Non-pigmented ciliary epithelial cell (primary cell): ENCODE measurements at regions not wholly inside any gene's neighbourhood (a gene's known extent, or its start where the extent isn't known, plus 50 kb on each side); places are given as distances from the start of the nearest gene placed in this dataset.
A peak's percentile ranks its signal among the peaks of the same experiment; 100 is the strongest.
"Not testable (repeated sequence)": the region's sequence is repeated elsewhere in the genome, so short reads cannot be mapped to it uniquely, and the experiment has no call there.

Experiments used
- DNase-seq: peaks from one replicate; pipeline ENCODE4 v3.0.0-alpha.2; 2010; ENCODE audit warnings: low read depth

- no peak for DNase-seq
These were observed 492.9 kb downstream of the UTRN start for GRCh38 chr6:144778056-144778455.

GRCh38 chr6:144778773-144779492 is 493.8 kb downstream of the UTRN start:
- no peak for DNase-seq

GRCh38 chr6:144781836-144782235 is 496.7 kb downstream of the UTRN start:
- no peak for DNase-seq

GRCh38 chr6:144782634-144783033 is 497.5 kb downstream of the UTRN start:
- DNase-seq, result no peak

- no peak for DNase-seq
These were observed 499.9 kb downstream of the UTRN start for GRCh38 chr6:144785056-144785455.

- DNase-seq, result no peak
These were observed 501.7 kb downstream of the UTRN start for GRCh38 chr6:144786825-144787224.

- DNase-seq, result no peak
These were observed 508.6 kb downstream of the UTRN start for GRCh38 chr6:144793744-144794143.

GRCh38 chr6:144795022-144795421 is 509.9 kb downstream of the UTRN start:
- DNase-seq, result not testable (repeated sequence)

GRCh38 chr6:144796070-144796469 is 510.9 kb downstream of the UTRN start:
- no peak for DNase-seq

GRCh38 chr6:144797881-144798589 is 512.9 kb downstream of the UTRN start:
- peak; percentile 52 for DNase-seq

- DNase-seq, result no peak
These were observed 519.2 kb downstream of the UTRN start for GRCh38 chr6:144804246-144804790.

- no peak for DNase-seq
These were observed 519.9 kb downstream of the UTRN start for GRCh38 chr6:144805049-144805448.

GRCh38 chr6:144806222-144806621 is 521.1 kb downstream of the UTRN start:
- DNase-seq, result no peak

GRCh38 chr6:144809120-144809519 is 524.0 kb downstream of the UTRN start:
- no peak for DNase-seq

GRCh38 chr6:144809969-144810368 is 524.8 kb downstream of the UTRN start:
- no peak for DNase-seq

GRCh38 chr6:144811140-144811539 is 526.0 kb downstream of the UTRN start:
- no peak for DNase-seq

- no peak for DNase-seq
These were observed 531.8 kb downstream of the UTRN start for GRCh38 chr6:144816936-144817335.

- DNase-seq, result no peak
These were observed 535.1 kb downstream of the UTRN start for GRCh38 chr6:144820270-144820669.

- DNase-seq, result no peak
These were observed 538.0 kb downstream of the UTRN start for GRCh38 chr6:144823131-144823530.

- DNase-seq, result no peak
These were observed 538.9 kb downstream of the UTRN start for GRCh38 chr6:144824018-144824417.

GRCh38 chr6:144834426-144835038 is 549.4 kb downstream of the UTRN start:
- no peak for DNase-seq

GRCh38 chr6:144835322-144835973 is 550.3 kb downstream of the UTRN start:
- no peak for DNase-seq
